ENCODE measurements at regions not wholly inside any gene's neighbourhood (a gene's known extent, or its start where the extent isn't known, plus 50 kb on each side); places are given as distances from the start of the nearest gene placed in this dataset.

- no peak for DNase-seq (ENCODE audit: low read depth in 1 of 2, low spot score in 2 of 2)
- POLR2A ChIA-PET (ENCODE audit: partially characterized antibody): no interaction called here
- no peak overlapping the region for H4K5ac ChIP-seq (ENCODE audit: insufficient read length, low read depth, low read length)
- no peaks in the 10 kb centered on the region for H3K79me2 ChIP-seq (ENCODE audit: control insufficient read depth in 1 of 2, insufficient read depth in 2 of 2, low read length in 2 of 2)
- H3K4ac ChIP-seq (replicated peaks; ENCODE audit: insufficient read length, low read depth, low read length): no peak overlapping the region
- H2BK12ac ChIP-seq (ENCODE audit: low read depth, low read length): no peak overlapping the region
- H3K79me1 ChIP-seq (ENCODE audit: low read depth, low read length): no peaks in the 10 kb centered on the region
- H2BK20ac ChIP-seq (ENCODE audit: low read length): no peak overlapping the region
- no peaks in the 10 kb centered on the region for H3K36me3 ChIP-seq (ENCODE audit: control insufficient read depth in 2 of 4, insufficient read depth in 4 of 4, low read length in 3 of 4)
- no peak overlapping the region for H3K56ac ChIP-seq (replicated peaks; ENCODE audit: insufficient read length, low read depth, low read length)
- H3K23ac ChIP-seq (ENCODE audit: insufficient read length): no peak overlapping the region
- H3K4me3 ChIP-seq (ENCODE audit: extremely low read depth in 1 of 4, insufficient read depth in 2 of 4, low read depth in 3 of 4, low read length in 4 of 4): no peak overlapping the region
- no peaks in the 10 kb centered on the region for H3K4me1 ChIP-seq (replicated peaks in 1 of 4; ENCODE audit: control insufficient read depth in 3 of 4, insufficient read depth in 4 of 4, low read length in 3 of 4)
- H3K9me3 ChIP-seq (ENCODE audit: insufficient read depth in 2 of 2, low read depth in 1 of 2, low read length in 1 of 2): no peaks in the 10 kb centered on the region
- no peak overlapping the region for H3K27ac ChIP-seq (ENCODE audit: low read depth, low read length)
- no peaks in the 10 kb centered on the region for H3K27me3 ChIP-seq (replicated peaks in 1 of 4; ENCODE audit: control insufficient read depth in 3 of 4, extremely low read depth in 1 of 4, insufficient read depth in 3 of 4, low read length in 3 of 4)
- H3K9ac ChIP-seq (replicated peaks in 1 of 4; ENCODE audit: extremely low read depth in 1 of 4, low read depth in 3 of 4, low read length in 3 of 4): no peak overlapping the region
- no peaks in the 10 kb centered on the region for H3K23me2 ChIP-seq (ENCODE audit: low read depth, low read length)
- no peak overlapping the region for H2BK120ac ChIP-seq (replicated peaks; ENCODE audit: low read depth, low read length)
- H2BK5ac ChIP-seq (ENCODE audit: low read depth, low read length): no peak overlapping the region
- H3K18ac ChIP-seq (ENCODE audit: extremely low read depth, low read length): no peak overlapping the region
- no peak overlapping the region for H2BK15ac ChIP-seq (ENCODE audit: low read length)
- no peak overlapping the region for H3K4me2 ChIP-seq (ENCODE audit: insufficient read depth in 1 of 2, low read depth in 2 of 2, low read length in 2 of 2)
- CTCF ChIA-PET (ENCODE audit: partially characterized antibody): no interaction called here
- no peak overlapping the region for H2AK5ac ChIP-seq (ENCODE audit: low read depth, low read length)
- no peak overlapping the region for H4K91ac ChIP-seq (replicated peaks; ENCODE audit: insufficient read length, low read length)
- no peaks in the 10 kb centered on the region for H4K20me1 ChIP-seq (replicated peaks in 1 of 2; ENCODE audit: control insufficient read depth in 1 of 2, insufficient read depth in 2 of 2, low read length in 2 of 2)
- FAIRE-seq: no peak
- no peak overlapping the region for H2AFZ ChIP-seq (ENCODE audit: low read length)
- H4K8ac ChIP-seq (ENCODE audit: extremely low read depth, insufficient read depth, low read length): no peak overlapping the region
- 75% methylated on average over 1 of the region's 1 CpG; no CpG with 5 or more reads in 1 of the 2 experiments for WGBS, 2 experiments (ENCODE audit: extremely low coverage in 1 of 2, insufficient coverage in 1 of 2, insufficient read length in 1 of 2, insufficient replicate concordance in 2 of 2, low coverage in 1 of 2, low lambda C conversion rate in 2 of 2, missing lambda C conversion rate in 1 of 2)
- H3K14ac ChIP-seq (ENCODE audit: insufficient read length): no peak overlapping the region
- TF ChIP-seq SRF (IDR thresholded peaks at IDR 0.05; ENCODE audit: low read depth, low read length) (no peak), NRF1 (IDR thresholded peaks at IDR 0.05; ENCODE audit: low read depth, low read length) (no peak), ZNF274 (IDR thresholded peaks at IDR 0.05; ENCODE audit: borderline replicate concordance, extremely low read depth, low read length) (no peak), GTF2F1 (IDR thresholded peaks at IDR 0.05; ENCODE audit: borderline replicate concordance, low read depth, low read length) (no peak), RAD21 (IDR thresholded peaks at IDR 0.05 in 1 of 2, conservative IDR thresholded peaks at IDR 0.05 in 1 of 2; ENCODE audit: low read depth in 2 of 2, low read length in 2 of 2) (no peak), RFX5 (IDR thresholded peaks at IDR 0.05; ENCODE audit: borderline replicate concordance, low read depth, low read length) (no peak), CHD1 (IDR thresholded peaks at IDR 0.05; ENCODE audit: low read depth, low read length) (no peak), SP2 (IDR thresholded peaks at IDR 0.05; ENCODE audit: low read length) (no peak), KDM5A (IDR thresholded peaks at IDR 0.05; ENCODE audit: low read length) (no peak), TAF1 (IDR thresholded peaks at IDR 0.05; ENCODE audit: low read depth, low read length) (no peak), JUN (IDR thresholded peaks at IDR 0.05; ENCODE audit: low read depth, low read length) (no peak), EGR1 (IDR thresholded peaks at IDR 0.05; ENCODE audit: borderline replicate concordance, low read depth, low read length) (no peak), CBX5 (IDR thresholded peaks at IDR 0.05; ENCODE audit: low read depth, low read length) (no peak), GABPA (IDR thresholded peaks at IDR 0.05; ENCODE audit: borderline replicate concordance, insufficient read depth, low read length) (no peak), FOSL1 (IDR thresholded peaks at IDR 0.05; ENCODE audit: insufficient read depth, low read depth, low read length) (no peak), CHD2 (IDR thresholded peaks at IDR 0.05; ENCODE audit: low read length) (no peak), ASH2L (IDR thresholded peaks at IDR 0.05; ENCODE audit: low read length) (no peak)
Observed at GRCh38 chr12:72986963-72987362, 714.8 kb downstream of the TRHDE start.

All from H1 (cell line).